AG09309 (cell line): ENCODE measurements at regions not wholly inside any gene's neighbourhood (a gene's known extent, or its start where the extent isn't known, plus 50 kb on each side); places are given as distances from the start of the nearest gene placed in this dataset.
"Not testable (repeated sequence)": the region's sequence is repeated elsewhere in the genome, so short reads cannot be mapped to it uniquely, and the experiment has no call there.

ENCODE experiments used
- DNase-seq: peaks from one replicate; pipeline ENCODE4 v3.0.0-alpha.2; 2010; ENCODE audit warnings: low read depth
- H3K4me3 ChIP-seq: 2 replicates; pipeline ENCODE4 v1.5.1; 2011; ENCODE audit warnings: mild to moderate bottlenecking, low read depth, low read length, moderate library complexity; ENCODE audit not compliant: control insufficient read depth

DNA sequence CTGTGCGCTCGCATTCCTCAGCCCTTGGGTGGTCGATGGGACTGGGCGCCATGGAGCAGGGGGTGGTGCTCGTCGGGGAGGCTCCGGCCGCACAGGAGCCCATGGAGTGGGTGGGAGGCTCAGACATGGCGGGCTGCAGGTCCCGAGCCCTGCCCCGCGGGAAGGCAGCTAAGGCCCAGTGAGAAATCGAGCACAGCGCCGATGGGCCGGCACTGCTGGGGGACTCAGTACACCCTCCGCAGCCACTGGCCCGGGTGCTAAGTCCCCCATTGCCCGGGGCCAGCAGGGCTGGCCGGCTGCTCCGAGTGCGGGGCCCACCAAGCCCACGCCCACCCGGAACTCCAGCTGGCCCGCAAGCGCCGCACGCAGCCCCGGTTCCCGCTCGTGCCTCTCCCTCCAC, 104.1 kb downstream of the SRGAP2 start:
- not testable (repeated sequence) for H3K4me3 ChIP-seq, DNase-seq

- not testable (repeated sequence) for H3K4me3 ChIP-seq, DNase-seq
Observed at GRCh38 chr1:206310948-206311347, 107.6 kb downstream of the SRGAP2 start.

- H3K4me3 ChIP-seq, DNase-seq: not testable (repeated sequence)
Observed at GRCh38 chr1:206311611-206312273, 108.4 kb downstream of the SRGAP2 start.

DNA sequence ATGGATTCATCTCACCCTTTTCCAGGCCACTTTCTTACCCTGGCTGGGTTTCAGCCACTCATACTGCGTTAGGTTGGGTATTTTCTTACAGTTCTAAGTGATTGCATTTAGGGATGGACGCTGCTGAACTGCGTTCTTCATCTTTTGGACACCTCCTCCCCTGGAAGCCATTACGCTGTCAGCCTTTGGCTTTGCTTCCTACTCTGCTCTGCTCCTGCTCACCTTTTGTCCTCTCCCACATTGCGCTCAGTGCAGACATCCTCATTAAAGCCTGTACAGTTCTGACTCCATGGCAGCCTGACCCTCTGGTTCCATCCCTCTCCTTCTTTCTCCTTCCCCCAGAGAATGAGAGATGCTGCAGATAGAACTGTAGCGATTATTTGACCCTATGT, 108.9 kb downstream of the SRGAP2 start:
- not testable (repeated sequence) for H3K4me3 ChIP-seq, DNase-seq

- not testable (repeated sequence) for H3K4me3 ChIP-seq, DNase-seq
Observed at GRCh38 chr1:206314951-206315636, 111.8 kb downstream of the SRGAP2 start.

- not testable (repeated sequence) for DNase-seq
Observed at GRCh38 chr1:206316901-206317300, 113.6 kb downstream of the SRGAP2 start.

DNA sequence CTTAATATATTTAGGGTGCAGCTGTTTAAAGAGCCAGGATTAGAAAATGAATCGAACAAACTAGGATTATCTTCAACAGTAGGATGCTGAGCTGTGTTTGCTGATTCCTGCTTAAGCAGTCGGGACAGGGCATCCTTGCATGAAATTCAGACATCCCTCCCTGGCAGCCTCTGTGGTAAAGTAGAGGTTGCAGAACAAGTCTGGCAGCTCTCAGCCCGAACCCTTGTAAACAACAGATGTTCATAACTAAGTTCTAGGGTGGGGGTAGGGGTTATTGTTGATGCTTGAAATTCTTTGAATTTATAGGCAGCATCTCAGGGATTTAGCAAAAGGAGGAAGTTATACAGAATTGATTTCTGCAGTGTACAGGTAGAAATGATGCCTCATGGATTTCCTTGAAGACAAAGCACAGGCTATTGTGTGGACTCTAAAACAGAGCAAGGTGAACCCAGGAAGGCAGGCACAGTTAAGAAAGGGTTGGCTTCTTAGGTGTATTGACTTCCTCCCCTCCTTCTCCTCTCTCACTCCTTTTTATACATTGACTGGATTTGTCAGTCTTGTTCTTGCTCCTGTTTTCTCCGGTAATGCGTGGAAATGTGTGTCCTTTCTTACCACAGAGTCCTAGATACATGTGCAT, 114.7 kb downstream of the SRGAP2 start:
- DNase-seq, H3K4me3 ChIP-seq: not testable (repeated sequence)

More at GRCh38 chr1:206316901-206317300, 113.6 kb downstream of the SRGAP2 start:
- not testable (repeated sequence) for H3K4me3 ChIP-seq

DNA sequence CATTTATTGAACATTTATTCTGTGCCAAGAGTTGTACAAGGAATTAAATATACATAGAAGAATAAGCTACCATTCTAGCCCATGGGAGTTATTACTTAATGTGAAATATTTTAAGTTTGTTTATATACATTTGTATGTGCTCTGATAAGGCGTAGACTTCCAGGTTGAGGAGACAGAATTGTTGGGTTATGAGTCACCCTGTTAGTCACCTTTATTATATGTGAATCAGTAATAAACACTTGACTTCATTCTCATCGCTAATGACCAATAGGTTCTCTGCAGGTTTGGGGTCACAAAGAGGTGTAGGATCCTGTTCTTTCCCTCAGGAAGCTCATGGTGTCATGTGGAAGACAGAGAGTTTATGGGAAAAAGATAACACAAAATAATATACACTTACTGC, 116.9 kb downstream of the SRGAP2 start:
- H3K4me3 ChIP-seq, DNase-seq: not testable (repeated sequence)

DNA sequence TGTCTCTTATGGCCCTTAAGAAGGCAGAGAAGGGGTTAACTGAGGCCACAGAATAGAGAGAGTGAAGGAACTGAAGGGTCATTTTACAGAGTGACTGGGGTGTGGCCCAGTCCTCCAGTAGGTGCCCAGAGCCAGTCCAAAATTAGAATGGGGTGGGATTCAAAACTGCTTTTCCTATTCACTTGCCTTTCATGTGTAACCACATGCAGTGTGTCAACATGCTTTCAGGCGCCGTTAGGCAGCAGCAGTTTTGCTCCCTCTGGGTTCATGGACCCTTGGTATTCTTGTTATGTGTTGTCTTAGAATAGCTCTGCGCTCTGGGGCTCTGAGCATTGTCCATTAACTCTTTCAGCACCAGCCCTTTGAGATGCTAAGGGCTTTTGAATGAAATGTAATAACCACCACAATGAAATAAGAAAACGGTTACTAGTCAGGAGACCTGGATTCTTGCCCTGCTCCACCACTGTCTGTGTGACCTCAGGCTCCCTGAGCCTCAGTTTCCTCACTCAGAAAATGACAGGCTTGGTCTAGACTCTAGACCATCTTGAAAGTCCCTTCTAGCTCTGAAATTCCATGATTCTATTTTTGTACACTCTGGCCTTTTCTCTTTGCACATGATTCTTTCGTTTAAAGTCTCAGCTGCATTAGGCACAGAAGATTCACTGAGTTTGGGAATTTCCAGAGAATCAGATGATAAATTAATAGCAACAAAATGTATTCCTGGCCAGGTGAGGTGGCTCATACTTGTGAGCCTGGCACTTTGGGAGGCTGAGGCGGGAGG, 123.0 kb downstream of the SRGAP2 start:
- not testable (repeated sequence) for H3K4me3 ChIP-seq, DNase-seq

DNA sequence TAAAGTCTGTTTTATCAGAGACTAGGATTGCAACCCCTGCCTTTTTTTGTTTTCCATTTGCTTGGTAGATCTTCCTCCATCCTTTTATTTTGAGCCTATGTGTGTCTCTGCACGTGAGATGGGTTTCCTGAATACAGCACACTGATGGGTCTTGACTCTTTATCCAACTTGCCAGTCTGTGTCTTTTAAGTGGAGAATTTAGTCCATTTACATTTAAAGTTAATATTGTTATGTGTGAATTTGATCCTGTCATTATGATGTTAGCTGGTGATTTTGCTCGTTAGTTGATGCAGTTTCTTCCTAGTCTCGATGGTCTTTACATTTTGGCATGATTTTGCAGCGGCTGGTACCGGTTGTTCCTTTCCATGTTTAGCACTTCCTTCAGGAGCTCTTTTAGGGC, 128.3 kb downstream of the SRGAP2 start:
- not testable (repeated sequence) for DNase-seq, H3K4me3 ChIP-seq

DNA sequence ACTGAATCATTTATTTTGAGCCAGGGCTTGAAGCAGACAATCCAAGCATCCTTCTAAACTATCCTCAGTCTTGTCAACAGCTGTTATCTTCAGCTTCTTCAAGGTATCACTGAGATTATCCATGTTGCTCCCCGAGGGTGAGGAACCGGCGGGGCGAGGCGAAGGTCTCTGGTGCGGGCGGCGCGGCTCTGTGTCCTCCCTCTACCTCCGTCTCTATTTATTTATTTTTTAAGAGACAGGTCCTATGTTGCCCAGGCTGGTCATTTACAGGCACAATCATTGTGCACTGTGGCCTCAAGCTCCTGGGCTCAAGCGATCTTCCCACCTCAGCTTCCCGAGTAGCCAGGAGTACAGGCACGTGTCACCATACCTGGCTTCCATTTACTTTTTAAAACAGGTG, 130.0 kb downstream of the SRGAP2 start:
- not testable (repeated sequence) for H3K4me3 ChIP-seq

DNA sequence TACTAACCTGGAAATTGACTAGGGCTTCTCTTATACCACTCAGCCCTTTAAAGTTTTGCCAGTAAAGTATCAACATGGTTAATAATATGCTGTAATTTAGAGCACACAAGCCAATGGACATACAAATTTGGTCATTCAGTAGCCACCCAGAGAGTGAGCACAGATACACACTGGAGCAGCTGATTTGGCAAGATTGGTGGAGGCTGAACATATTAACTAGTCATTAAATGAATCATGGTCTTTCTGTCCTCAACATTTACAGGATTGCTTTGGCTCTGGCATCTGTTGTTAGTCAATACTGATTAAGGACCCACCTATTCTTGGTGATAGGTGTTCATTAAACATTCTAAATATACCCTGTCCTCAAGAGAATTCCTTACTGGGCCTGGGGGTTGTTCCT, 130.6 kb downstream of the SRGAP2 start:
- not testable (repeated sequence) for DNase-seq, H3K4me3 ChIP-seq

More for the DNA sequence above, 130.0 kb downstream of the SRGAP2 start:
- DNase-seq: not testable (repeated sequence)

- H3K4me3 ChIP-seq, DNase-seq: not testable (repeated sequence)
Observed at GRCh38 chr1:206334481-206334880, 131.1 kb downstream of the SRGAP2 start.

DNA sequence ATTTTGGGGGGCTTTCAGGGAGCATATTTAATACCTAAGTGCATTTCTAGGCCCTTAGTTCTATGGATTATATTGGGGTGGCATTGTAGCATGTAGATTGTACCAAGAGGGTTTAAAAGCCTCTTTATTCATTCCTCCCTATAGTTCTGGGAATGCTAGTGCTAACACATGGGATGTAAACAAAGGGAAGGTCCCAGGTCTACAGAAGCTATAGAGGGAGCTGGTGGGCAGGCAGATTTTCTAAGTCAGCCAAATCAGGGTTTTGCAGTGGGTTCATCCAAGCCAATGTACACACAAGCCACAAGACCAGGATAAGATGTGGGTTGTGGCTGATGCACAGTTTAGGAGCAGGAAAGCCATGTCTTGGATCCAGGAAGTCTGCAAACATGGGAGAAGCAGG, 131.8 kb downstream of the SRGAP2 start:
- H3K4me3 ChIP-seq, DNase-seq: not testable (repeated sequence)

- not testable (repeated sequence) for DNase-seq, H3K4me3 ChIP-seq
Observed at GRCh38 chr1:206335875-206336846, 132.8 kb downstream of the SRGAP2 start.

DNA sequence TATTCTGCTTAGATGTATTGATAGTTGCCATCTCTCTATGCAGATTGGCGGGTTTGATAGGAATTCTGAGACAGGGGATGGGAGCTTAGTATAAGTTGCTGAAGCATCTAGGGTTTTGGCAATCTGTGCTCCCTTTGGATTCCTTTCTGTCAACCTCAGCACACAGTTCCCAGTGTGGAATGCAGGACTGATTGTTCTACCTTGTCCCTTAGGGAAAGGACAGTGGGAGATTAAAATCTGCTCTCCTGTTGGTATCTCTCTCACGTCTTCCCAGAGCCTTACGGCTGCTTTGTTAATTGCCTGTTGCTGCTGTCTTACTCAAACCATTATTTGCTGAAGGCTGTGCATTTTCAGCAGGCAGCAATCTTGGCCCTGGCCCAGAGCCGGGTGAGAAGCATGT, 133.3 kb upstream of the IKBKE start:
- DNase-seq: not testable (repeated sequence)

DNA sequence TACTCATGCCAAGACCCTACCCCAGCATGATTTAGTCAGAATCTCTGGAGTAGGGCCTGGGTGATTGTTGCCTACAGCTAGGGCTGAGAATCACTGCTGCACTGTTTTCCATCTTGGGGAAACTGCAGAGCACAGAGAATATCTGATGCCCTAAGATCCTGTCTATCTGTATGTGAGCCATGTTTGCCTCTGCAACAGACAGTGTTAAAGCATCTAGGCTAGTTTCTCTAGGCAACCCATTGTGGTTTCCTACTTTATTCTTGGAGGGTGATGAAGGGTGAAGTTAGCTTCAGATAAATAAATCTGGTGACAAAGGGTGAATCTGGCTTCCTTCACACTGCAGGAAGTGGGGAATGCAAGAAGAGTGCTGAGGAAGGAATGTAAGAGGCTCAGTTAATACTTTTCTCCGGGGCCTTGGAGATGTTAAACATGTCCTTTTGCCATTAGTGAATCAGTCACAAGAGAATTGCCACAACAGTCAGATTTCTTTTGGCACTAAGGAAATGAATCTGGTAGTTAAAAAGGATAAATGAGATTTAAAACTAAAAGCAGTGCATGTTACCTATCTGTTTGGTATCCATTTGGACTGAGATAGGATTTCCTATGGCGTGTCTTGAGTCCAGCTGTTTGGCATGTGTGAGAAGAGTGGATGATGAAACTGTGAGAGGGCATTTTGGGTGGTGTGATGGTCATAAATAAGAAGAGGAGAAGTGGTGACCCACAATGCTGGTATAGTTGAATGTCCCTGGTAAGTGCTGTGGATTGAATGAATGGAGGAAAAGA, 119.6 kb upstream of the IKBKE start:
- DNase-seq, H3K4me3 ChIP-seq: not testable (repeated sequence)

More for the DNA sequence above, 133.3 kb upstream of the IKBKE start:
- not testable (repeated sequence) for H3K4me3 ChIP-seq
